GM23248 (cell line): ENCODE measurements at regions not wholly inside any gene's neighbourhood (a gene's known extent, or its start where the extent isn't known, plus 50 kb on each side); places are given as distances from the start of the nearest gene placed in this dataset.

Experiments
- DNase-seq: peaks from one replicate; pipeline ENCODE4 v3.0.0-alpha.2; 2015
- H2AFZ ChIP-seq: fragments of 200-600 bp; sonication (generic); 2 replicates; pipeline ENCODE4 v1.6.1; 2016; ENCODE audit warnings: antibody characterized with exemption
- H3F3A ChIP-seq: fragments of 200-600 bp; sonication (generic); 2 replicates; pipeline ENCODE4 v1.6.1; 2016; ENCODE audit warnings: mild to moderate bottlenecking, antibody characterized with exemption, mixed run types; ENCODE audit not compliant: insufficient read depth
- H3K27ac ChIP-seq: fragments of 200-600 bp; sonication (generic); 2 replicates; pipeline ENCODE4 v1.5.1; 2016; ENCODE audit warnings: mild to moderate bottlenecking
- H3K27me3 ChIP-seq: fragments of 200-600 bp; sonication (generic); replicated peaks from 2 replicates; pipeline ENCODE4 v1.6.1; 2016; ENCODE audit warnings: mild to moderate bottlenecking; ENCODE audit not compliant: insufficient read depth
- H3K36me3 ChIP-seq: fragments of 200-600 bp; sonication (generic); 2 replicates; pipeline ENCODE4 v1.6.1; 2016; ENCODE audit warnings: low read depth, mild to moderate bottlenecking
- H3K4me1 ChIP-seq: fragments of 200-600 bp; sonication (generic); 2 replicates; pipeline ENCODE4 v1.6.1; 2016; ENCODE audit warnings: mild to moderate bottlenecking; ENCODE audit not compliant: insufficient read depth
- H3K4me2 ChIP-seq: fragments of 200-600 bp; sonication (generic); one replicate; pipeline ENCODE4 v1.6.1; 2016; ENCODE audit warnings: mild to moderate bottlenecking; ENCODE audit not compliant: unreplicated experiment
- H3K4me3 ChIP-seq: fragments of 200-600 bp; sonication (generic); 2 replicates; pipeline ENCODE4 v1.5.1; 2016; ENCODE audit warnings: mild to moderate bottlenecking
- H3K79me2 ChIP-seq: fragments of 200-600 bp; sonication (generic); 2 replicates; pipeline ENCODE4 v1.6.1; 2016; ENCODE audit warnings: mild to moderate bottlenecking; ENCODE audit not compliant: insufficient read depth
- H3K9ac ChIP-seq: fragments of 200-600 bp; sonication (generic); 2 replicates; pipeline ENCODE4 v1.6.1; 2016; ENCODE audit warnings: mild to moderate bottlenecking
- H3K9me2 ChIP-seq: fragments of 200-600 bp; sonication (generic); 2 replicates; pipeline ENCODE4 v1.6.1; 2016; ENCODE audit warnings: mixed run types, mild to moderate bottlenecking, moderate library complexity; ENCODE audit not compliant: insufficient read depth
- H3K9me3 ChIP-seq: fragments of 200-600 bp; sonication (generic); one replicate; pipeline ENCODE4 v1.6.1; 2017; ENCODE audit warnings: low read depth
- H4K20me1 ChIP-seq: fragments of 200-600 bp; sonication (generic); 2 replicates; pipeline ENCODE4 v1.6.0; 2016; ENCODE audit not compliant: insufficient read depth
- EZH2 ChIP-seq: fragments of 200-600 bp; sonication (generic); IDR thresholded peaks from 2 replicates; pipeline ENCODE4 v1.6.1; 2018; ENCODE audit warnings: antibody characterized with exemption, mild to moderate bottlenecking; ENCODE audit not compliant: insufficient read depth, poor library complexity, severe bottlenecking
- EZH2phosphoT487 ChIP-seq: fragments of 200-600 bp; sonication (generic); IDR thresholded peaks from 2 replicates; pipeline ENCODE4 v1.6.1; 2018; ENCODE audit warnings: antibody characterized with exemption, moderate library complexity, mild to moderate bottlenecking, low read depth; ENCODE audit not compliant: insufficient read depth
- WGBS, 2 experiments: methylation state at CpG; one replicate each; pipeline ENCODE4 v1.1.6; 2015 to 2017; ENCODE audit warnings: low lambda C conversion rate in 2 of 2, low coverage in 1 of 2; ENCODE audit errors: missing lambda C conversion rate in 2 of 2; 5-methylcytosine and 5-hydroxymethylcytosine counted together
- in situ Hi-C: fragments of 300-500 bp; cut with MboI; formaldehyde crosslinking; loops from 2 replicates; pipeline ENCODE4 v1.15.0; 2020

- peak overlapping the region; percentile 86 for H2AFZ ChIP-seq
Measured at GRCh38 chr3:124584245-124584551, 146.1 kb upstream of the UMPS start.

GRCh38 chr3:124584552-124585391 lies 145.5 kb upstream of the UMPS start:
- peak; percentile 58 for DNase-seq
- WGBS, 2 experiments, result 3 to 4% methylated on average over 45 to 52 of the region's 59 CpGs
- H3K9ac ChIP-seq, result no peak overlapping the region
- no peaks in the 10 kb centered on the region for H3K9me2 ChIP-seq
- H3K79me2 ChIP-seq, result no peaks in the 10 kb centered on the region
- no peaks in the 10 kb centered on the region for H3F3A ChIP-seq
- no peaks in the 10 kb centered on the region for H4K20me1 ChIP-seq
- in situ Hi-C loops, result no loop called here
- TF ChIP-seq EZH2 (peak; percentile 18), EZH2phosphoT487 (no peak)
- H3K36me3 ChIP-seq, result no peaks in the 10 kb centered on the region
- no peaks in the 10 kb centered on the region for H3K9me3 ChIP-seq
- H3K4me3 ChIP-seq, result peak overlapping the region; percentile 71
- H3K27ac ChIP-seq, result no peak overlapping the region
- H2AFZ ChIP-seq, result peak overlapping the region; percentile 86
- no peaks in the 10 kb centered on the region for H3K4me1 ChIP-seq
- peak overlapping the region; percentile 88 for H3K4me2 ChIP-seq
- H3K27me3 ChIP-seq, result peaks cover 49% of the 10 kb centered on the region

More at GRCh38 chr3:124584245-124584551, 146.1 kb upstream of the UMPS start:
- Histone ChIP-seq H3K9me3 (no peaks in the 10 kb centered on the region), H3K79me2 (no peaks in the 10 kb centered on the region), H3F3A (no peaks in the 10 kb centered on the region), H4K20me1 (no peaks in the 10 kb centered on the region), H3K27ac (no peak overlapping the region), H3K4me3 (peak overlapping the region; percentile 71), H3K4me1 (no peaks in the 10 kb centered on the region), H3K4me2 (peak overlapping the region; percentile 88), H3K9ac (no peak overlapping the region), H3K9me2 (no peaks in the 10 kb centered on the region), H3K36me3 (no peaks in the 10 kb centered on the region), H3K27me3 (peaks cover 49% of the 10 kb centered on the region)
- in situ Hi-C loops, result no loop called here
- 36 to 37% methylated on average over 9 of the region's 9 CpGs for WGBS, 2 experiments
- DNase-seq, result no peak
- no peak for TF ChIP-seq EZH2phosphoT487
- TF ChIP-seq EZH2, result no peak

GRCh38 chr3:124586126-124587052 lies 143.9 kb upstream of the UMPS start:
- no peak for DNase-seq
- WGBS, 2 experiments, result 63 to 65% methylated on average over 21 of the region's 21 CpGs
- Histone ChIP-seq H3K9me3 (no peaks in the 10 kb centered on the region), H2AFZ (no peak overlapping the region), H3K27me3 (peaks cover 53% of the 10 kb centered on the region), H3F3A (no peaks in the 10 kb centered on the region), H3K79me2 (no peaks in the 10 kb centered on the region), H3K27ac (no peak overlapping the region), H3K4me2 (no peak overlapping the region), H3K36me3 (no peaks in the 10 kb centered on the region), H3K4me3 (no peak overlapping the region), H3K9me2 (no peaks in the 10 kb centered on the region), H4K20me1 (no peaks in the 10 kb centered on the region), H3K9ac (no peak overlapping the region), H3K4me1 (no peaks in the 10 kb centered on the region)
- TF ChIP-seq EZH2phosphoT487, result no peak
- in situ Hi-C loops, result no loop called here

- peaks cover 56% of the 10 kb centered on the region for H3K27me3 ChIP-seq
- in situ Hi-C loops, result no loop called here
Measured at GRCh38 chr3:124587053-124587408, 143.2 kb upstream of the UMPS start.

More at GRCh38 chr3:124587053-124587408, 143.2 kb upstream of the UMPS start:
- H3K4me2 ChIP-seq, result no peak overlapping the region
- no peak overlapping the region for H3K9ac ChIP-seq
- H3K9me3 ChIP-seq, result no peaks in the 10 kb centered on the region
- no peaks in the 10 kb centered on the region for H3K36me3 ChIP-seq
- H3K4me1 ChIP-seq, result no peaks in the 10 kb centered on the region
- TF ChIP-seq EZH2 (no peak), EZH2phosphoT487 (no peak)
- no peak overlapping the region for H3K27ac ChIP-seq
- no peaks in the 10 kb centered on the region for H3K9me2 ChIP-seq
- 91 to 96% methylated on average over 3 of the region's 3 CpGs for WGBS, 2 experiments
- no peak overlapping the region for H3K4me3 ChIP-seq
- no peaks in the 10 kb centered on the region for H3K79me2 ChIP-seq
- DNase-seq, result no peak
- no peak overlapping the region for H2AFZ ChIP-seq
- H3F3A ChIP-seq, result no peaks in the 10 kb centered on the region
- no peaks in the 10 kb centered on the region for H4K20me1 ChIP-seq
